ENCODE measurements at regions not wholly inside any gene's neighbourhood (a gene's known extent, or its start where the extent isn't known, plus 50 kb on each side); places are given as distances from the start of the nearest gene placed in this dataset.

DNA sequence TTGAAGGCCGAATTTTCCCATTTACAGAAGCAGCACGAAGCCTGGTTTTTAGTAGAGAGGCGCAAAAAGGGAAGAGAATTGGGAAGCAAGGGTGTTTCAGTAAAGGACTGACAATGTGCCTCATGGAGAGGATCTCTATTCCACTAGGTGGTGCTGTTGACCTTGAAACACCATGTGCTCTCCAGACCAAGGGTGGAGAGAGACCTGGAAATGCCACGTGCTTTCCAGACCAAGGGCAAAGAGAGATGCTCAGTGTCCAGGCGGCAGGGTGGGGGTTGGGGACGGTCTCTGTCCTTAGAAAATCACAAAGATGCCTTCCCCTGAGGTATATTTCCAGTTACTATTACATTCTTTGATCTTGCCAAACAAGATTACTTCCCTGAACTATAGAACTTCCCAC is 425.3 kb downstream of the CSNK1G3 start (continued):
- TF ChIP-seq, protein P1, sequence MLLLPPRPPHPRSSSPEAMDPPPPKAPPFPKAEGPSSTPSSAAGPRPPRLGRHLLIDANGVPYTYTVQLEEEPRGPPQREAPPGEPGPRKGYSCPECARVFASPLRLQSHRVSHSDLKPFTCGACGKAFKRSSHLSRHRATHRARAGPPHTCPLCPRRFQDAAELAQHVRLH (CRISPR knock-in tag; IDR thresholded peaks at IDR 0.05; ENCODE audit: borderline replicate concordance, low read depth) = no peak
- TF ChIP-seq, protein P2, sequence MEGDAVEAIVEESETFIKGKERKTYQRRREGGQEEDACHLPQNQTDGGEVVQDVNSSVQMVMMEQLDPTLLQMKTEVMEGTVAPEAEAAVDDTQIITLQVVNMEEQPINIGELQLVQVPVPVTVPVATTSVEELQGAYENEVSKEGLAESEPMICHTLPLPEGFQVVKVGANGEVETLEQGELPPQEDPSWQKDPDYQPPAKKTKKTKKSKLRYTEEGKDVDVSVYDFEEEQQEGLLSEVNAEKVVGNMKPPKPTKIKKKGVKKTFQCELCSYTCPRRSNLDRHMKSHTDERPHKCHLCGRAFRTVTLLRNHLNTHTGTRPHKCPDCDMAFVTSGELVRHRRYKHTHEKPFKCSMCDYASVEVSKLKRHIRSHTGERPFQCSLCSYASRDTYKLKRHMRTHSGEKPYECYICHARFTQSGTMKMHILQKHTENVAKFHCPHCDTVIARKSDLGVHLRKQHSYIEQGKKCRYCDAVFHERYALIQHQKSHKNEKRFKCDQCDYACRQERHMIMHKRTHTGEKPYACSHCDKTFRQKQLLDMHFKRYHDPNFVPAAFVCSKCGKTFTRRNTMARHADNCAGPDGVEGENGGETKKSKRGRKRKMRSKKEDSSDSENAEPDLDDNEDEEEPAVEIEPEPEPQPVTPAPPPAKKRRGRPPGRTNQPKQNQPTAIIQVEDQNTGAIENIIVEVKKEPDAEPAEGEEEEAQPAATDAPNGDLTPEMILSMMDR (CRISPR knock-in tag; IDR thresholded peaks at IDR 0.05) = peak; percentile 87
- TF ChIP-seq MNT (IDR thresholded peaks at IDR 0.05) = peak; percentile 99
- no peak for TF ChIP-seq PBX2 (CRISPR knock-in tag; IDR thresholded peaks at IDR 0.05)
- TF ChIP-seq DMTF1 (CRISPR knock-in tag; IDR thresholded peaks at IDR 0.05) = no peak
- TF ChIP-seq ZNF510 (CRISPR knock-in tag; IDR thresholded peaks at IDR 0.05; ENCODE audit: low read depth) = no peak
- no peak for TF ChIP-seq HMG20A (CRISPR knock-in tag; IDR thresholded peaks at IDR 0.05; ENCODE audit: borderline replicate concordance)
- no peak for TF ChIP-seq RARA (CRISPR knock-in tag; IDR thresholded peaks at IDR 0.05)
